ENCODE measurements at regions not wholly inside any gene's neighbourhood (a gene's known extent, or its start where the extent isn't known, plus 50 kb on each side); places are given as distances from the start of the nearest gene placed in this dataset.

DNA sequence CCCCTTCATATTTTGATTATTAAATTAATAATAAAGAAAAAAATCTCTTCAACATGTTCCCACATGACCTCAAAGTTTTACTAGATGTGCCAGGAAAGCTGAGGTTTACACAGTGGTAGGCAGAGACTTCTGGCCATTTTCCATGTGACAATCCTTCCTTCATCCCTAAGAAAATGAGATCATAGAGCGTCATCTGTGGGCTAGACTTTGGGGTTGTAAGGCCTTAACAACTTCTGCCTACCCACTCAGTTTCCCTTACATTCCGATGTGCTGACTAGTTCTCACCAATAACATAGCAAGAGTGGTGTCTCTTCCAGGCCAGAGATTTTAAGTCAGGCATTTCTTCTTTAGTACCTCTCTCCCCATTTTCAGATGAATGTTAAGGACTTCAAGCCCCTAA lies 171.1 kb upstream of the PHF14 start:
- no peak overlapping the region for H3K27ac ChIP-seq
- TF ChIP-seq, protein P1, sequence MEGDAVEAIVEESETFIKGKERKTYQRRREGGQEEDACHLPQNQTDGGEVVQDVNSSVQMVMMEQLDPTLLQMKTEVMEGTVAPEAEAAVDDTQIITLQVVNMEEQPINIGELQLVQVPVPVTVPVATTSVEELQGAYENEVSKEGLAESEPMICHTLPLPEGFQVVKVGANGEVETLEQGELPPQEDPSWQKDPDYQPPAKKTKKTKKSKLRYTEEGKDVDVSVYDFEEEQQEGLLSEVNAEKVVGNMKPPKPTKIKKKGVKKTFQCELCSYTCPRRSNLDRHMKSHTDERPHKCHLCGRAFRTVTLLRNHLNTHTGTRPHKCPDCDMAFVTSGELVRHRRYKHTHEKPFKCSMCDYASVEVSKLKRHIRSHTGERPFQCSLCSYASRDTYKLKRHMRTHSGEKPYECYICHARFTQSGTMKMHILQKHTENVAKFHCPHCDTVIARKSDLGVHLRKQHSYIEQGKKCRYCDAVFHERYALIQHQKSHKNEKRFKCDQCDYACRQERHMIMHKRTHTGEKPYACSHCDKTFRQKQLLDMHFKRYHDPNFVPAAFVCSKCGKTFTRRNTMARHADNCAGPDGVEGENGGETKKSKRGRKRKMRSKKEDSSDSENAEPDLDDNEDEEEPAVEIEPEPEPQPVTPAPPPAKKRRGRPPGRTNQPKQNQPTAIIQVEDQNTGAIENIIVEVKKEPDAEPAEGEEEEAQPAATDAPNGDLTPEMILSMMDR (conservative IDR thresholded peaks at IDR 0.05) = no peak

DNA sequence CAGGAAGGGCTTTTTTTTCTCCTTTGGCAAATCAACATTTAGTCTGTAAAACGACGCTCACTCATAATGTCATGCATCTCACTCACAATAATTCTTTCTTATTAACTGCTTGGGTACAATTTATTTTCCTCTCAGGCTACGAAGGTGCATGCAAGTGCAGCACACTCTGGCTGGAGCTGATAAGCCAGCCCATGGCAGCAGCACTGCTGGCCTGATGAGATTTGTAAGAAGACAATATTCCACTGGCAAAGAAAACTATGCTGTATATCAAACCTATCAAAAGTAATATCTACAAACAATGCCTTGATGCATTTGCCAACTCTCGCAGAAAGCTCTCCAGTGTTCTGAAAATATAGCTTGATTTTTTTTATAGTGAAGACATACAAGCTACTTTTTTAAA lies 170.0 kb upstream of the PHF14 start:
- TF ChIP-seq, protein P1 (conservative IDR thresholded peaks at IDR 0.05) = no peak
- no peak overlapping the region for H3K27ac ChIP-seq

DNA sequence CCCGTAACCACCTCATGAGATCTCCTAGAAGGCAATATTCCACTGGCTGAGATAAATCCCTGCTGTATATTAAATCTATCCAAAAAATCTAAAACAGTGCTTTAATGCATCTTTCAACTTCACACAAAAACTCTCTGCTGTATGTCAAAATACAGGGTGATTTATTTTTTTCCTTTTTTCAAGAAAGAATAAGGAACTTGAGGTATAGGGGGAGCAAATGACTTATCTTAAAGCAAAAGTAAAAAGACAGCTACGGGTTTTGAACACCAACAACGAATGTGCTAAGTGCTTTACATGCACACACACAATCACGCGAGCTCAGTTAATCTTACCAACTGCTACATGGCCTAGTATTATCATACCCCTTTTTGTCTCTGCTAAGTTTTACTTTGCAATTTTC lies 168.9 kb upstream of the PHF14 start:
- TF ChIP-seq, protein P1 (conservative IDR thresholded peaks at IDR 0.05) = no peak
- no peak overlapping the region for H3K27ac ChIP-seq

DNA sequence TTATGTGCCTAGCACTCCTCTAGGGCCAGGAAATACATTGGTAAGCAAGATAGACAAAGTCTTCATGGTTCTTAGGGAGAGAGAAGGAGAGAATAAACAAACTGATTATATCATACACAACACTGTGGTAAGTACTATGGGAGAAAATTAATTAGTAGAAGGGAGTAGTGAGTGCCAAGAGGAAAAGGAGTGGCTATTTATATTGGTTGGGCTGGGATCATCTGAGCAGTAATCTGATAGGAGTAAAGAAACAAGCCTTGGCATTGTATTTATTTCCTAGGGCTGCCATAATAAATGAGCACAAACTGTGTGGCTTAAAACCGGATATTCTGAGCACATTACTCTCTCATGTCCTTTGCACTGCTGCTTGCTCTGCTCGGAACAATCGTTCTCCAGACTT lies 158.1 kb upstream of the PHF14 start:
- TF ChIP-seq, protein P1 (conservative IDR thresholded peaks at IDR 0.05) = no peak
- H3K27ac ChIP-seq = no peak overlapping the region

DNA sequence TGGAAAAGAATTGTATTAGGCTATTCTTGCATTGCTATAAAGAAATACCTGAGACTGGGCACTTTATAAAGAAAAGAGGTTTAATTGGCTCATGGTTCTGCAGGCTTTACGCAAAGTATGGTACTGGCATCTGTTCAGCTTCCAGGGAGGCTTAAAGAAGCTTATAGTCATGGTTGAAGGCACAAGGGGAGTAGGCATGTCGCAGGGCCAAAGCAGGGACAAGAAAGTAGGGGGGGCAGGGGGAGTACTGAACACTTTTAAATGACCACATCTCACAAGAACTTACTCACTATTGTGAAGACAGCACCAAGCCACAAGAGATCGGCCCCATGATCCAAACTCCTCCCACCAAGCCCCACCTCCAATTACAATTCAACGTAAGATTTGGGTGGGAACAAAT lies 152.5 kb upstream of the PHF14 start:
- H3K27ac ChIP-seq = no peak overlapping the region
- TF ChIP-seq, protein P1 (conservative IDR thresholded peaks at IDR 0.05) = no peak

DNA sequence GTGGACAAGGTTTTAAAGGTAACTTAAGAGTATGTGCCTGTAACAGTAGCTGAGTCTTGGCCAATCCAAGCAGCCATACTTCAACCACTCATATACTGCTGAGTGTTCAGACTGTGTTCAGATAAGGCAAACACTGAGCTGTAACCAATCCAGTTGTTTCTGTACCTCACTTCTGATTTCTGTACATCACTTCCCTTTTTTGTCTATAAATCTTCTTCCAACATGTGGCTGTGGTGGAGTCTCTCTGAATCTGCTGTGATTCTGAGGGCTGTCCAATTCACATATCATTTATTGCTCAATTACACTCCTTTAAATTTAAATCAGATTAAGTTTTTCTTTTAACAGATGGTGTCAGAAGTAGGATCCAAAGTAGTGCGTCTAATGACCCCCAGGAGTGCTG lies 149.5 kb upstream of the PHF14 start:
- no peak overlapping the region for H3K27ac ChIP-seq
- TF ChIP-seq, protein P1 (conservative IDR thresholded peaks at IDR 0.05) = no peak

DNA sequence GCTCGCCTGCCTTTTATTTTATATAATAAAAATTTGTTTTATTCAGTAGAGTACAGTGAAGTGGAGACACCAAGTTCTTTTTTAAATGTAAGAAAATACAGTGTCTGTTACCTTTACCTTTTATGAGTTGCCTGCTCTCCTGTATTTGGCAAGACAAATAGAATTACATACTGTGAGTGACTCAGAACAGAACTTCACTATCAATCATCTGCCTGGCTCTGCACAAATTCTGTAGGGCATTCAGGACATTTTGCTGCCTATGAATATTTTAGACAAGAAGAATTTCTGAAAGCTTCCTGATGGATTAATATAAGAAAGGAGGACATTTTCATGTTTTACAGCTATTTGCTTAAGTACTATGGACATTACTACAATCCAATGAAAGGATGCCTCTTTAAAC lies 135.4 kb upstream of the PHF14 start:
- TF ChIP-seq, protein P1 (conservative IDR thresholded peaks at IDR 0.05) = no peak
- H3K27ac ChIP-seq = no peak overlapping the region

DNA sequence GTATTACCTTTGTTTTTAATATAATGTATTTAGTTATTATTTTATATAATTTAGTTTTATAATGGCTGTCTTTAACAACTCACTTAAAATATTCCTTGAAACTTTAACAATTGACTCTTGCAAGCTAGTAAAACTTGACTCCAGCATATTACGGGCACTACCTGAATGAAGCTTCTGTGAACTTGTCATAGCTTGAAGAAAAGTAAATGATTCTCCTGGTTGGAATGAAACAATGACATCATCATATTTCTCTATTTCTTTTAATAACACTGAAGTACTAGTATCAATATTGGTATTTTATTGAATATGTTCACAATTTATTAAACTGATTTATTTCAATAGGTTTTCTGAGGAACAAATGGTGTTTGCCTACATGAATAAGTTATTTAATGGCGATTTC lies 128.4 kb upstream of the PHF14 start:
- no peak overlapping the region for H3K27ac ChIP-seq
- TF ChIP-seq, protein P1 (conservative IDR thresholded peaks at IDR 0.05) = no peak
